D721Med (cell line): ENCODE measurements at regions not wholly inside any gene's neighbourhood (a gene's known extent, or its start where the extent isn't known, plus 50 kb on each side); places are given as distances from the start of the nearest gene placed in this dataset.

Experiments used
- DNase-seq: peaks from one replicate; pipeline ENCODE4 v3.0.0; 2011; ENCODE audit warnings: low spot score; ENCODE audit not compliant: insufficient read length
- FAIRE-seq: peaks from 2 replicates; lab custom pipeline; 2011; peaks lifted over from hg19 to GRCh38; lab: Jason Lieb, UNC
- CTCF ChIP-seq: IDR thresholded peaks from 2 replicates; pipeline ENCODE4 v1.5.1; 2012; ENCODE audit warnings: mild to moderate bottlenecking, control low read depth; ENCODE audit not compliant: insufficient read depth; ENCODE audit errors: missing control alignments

GRCh38 chr2:175233135-175233719 is 51.7 kb upstream of the ATP5MC3 start:
- no peak for DNase-seq
- no peak for FAIRE-seq
- TF ChIP-seq CTCF = no peak
